Naive thymus-derived CD8-positive, alpha-beta T cell (primary cell): ENCODE measurements at regions not wholly inside any gene's neighbourhood (a gene's known extent, or its start where the extent isn't known, plus 50 kb on each side); places are given as distances from the start of the nearest gene placed in this dataset.

Source experiments
- ATAC-seq, 2 donors: fragments of 150-1000 bp; cut with Tn5 transposase in 1 of 2; sonication (Bioruptor Pico), chemical (Tn5 transposase) in 1 of 2; 1 replicate in 1 of 2; 2 replicates in 1 of 2; pipeline ENCODE4 v1.10.0; 2021; ENCODE audit warnings: mild to moderate bottlenecking in 2 of 2, moderate library complexity in 2 of 2
- POLR2A ChIA-PET: fragments of 350-600 bp; sonication (Branson Sonifier 250); formaldehyde crosslinking; loops from one replicate; lab custom pipeline; 2021; ENCODE audit warnings: antibody characterized with exemption; lab: Charles Lee
- DNase-seq, 10 donors: peaks; one replicate each; pipeline versions ENCODE4 v3.0.0 to v3.0.0-alpha.2; 2020 to 2022
- H3K27ac Mint-ChIP-seq, 10 donors: one replicate each; pipeline ENCODE4 v1.8.0; 2020 to 2022; ENCODE audit warnings: mild to moderate bottlenecking in 10 of 10, mixed read lengths in 10 of 10, moderate library complexity in 4 of 10, inconsistent platforms in 1 of 10
- H3K27me3 Mint-ChIP-seq, 5 donors: one replicate each; pipeline ENCODE4 v1.8.0; 2021 to 2022; ENCODE audit warnings: mixed read lengths in 5 of 5
- H3K36me3 Mint-ChIP-seq, 3 donors: one replicate each; pipeline ENCODE4 v1.8.0; 2020 to 2022; ENCODE audit warnings: mixed read lengths in 3 of 3, mild to moderate bottlenecking in 2 of 3, inconsistent platforms in 1 of 3
- H3K4me1 Mint-ChIP-seq, 4 donors: one replicate each; pipeline ENCODE4 v1.8.0; 2021 to 2022; ENCODE audit warnings: mixed read lengths in 4 of 4
- H3K4me3 Mint-ChIP-seq, 10 donors: one replicate each; pipeline ENCODE4 v1.8.0; 2020 to 2022; ENCODE audit warnings: mild to moderate bottlenecking in 10 of 10, mixed read lengths in 10 of 10, moderate library complexity in 6 of 10, inconsistent platforms in 1 of 10
- H3K9me3 Mint-ChIP-seq, 9 donors: one replicate each; pipeline ENCODE4 v1.8.0; 2020 to 2022; ENCODE audit warnings: mixed read lengths in 9 of 9, mild to moderate bottlenecking in 3 of 9, inconsistent platforms in 1 of 9, moderate library complexity in 1 of 9

- H3K9me3 Mint-ChIP-seq = peaks cover 0 to 3% (median 0%) of the 10 kb centered on the region in 9 donors
- no peak overlapping the region for H3K4me3 Mint-ChIP-seq
- POLR2A ChIA-PET = interaction anchor here (1.8 kb wide), 2 partner anchors 15 to 17 kb away, joined by 5 to 7 read pairs; no protein-coding TSS in a partner anchor
- no peak for DNase-seq
- H3K4me1 Mint-ChIP-seq = peaks cover 16 to 36% (median 25%) of the 10 kb centered on the region in 4 donors
- H3K27me3 Mint-ChIP-seq = no peaks in the 10 kb centered on the region
- H3K27ac Mint-ChIP-seq = peak overlapping the region in 5 of 10 donors; percentile 27 to 74 (median 61)
- ATAC-seq = no peak
- peaks cover 5 to 41% (median 29%) of the 10 kb centered on the region in 3 donors for H3K36me3 Mint-ChIP-seq
Measured at GRCh38 chr13:73751290-73751689, 382.9 kb downstream of the KLF12 start.

- Mint-ChIP-seq H3K9me3 (peaks cover 0 to 3% (median 0%) of the 10 kb centered on the region in 9 donors), H3K27ac (no peak overlapping the region), H3K4me3 (no peak overlapping the region), H3K27me3 (no peaks in the 10 kb centered on the region), H3K4me1 (peaks cover 22 to 36% (median 29%) of the 10 kb centered on the region in 4 donors), H3K36me3 (peaks cover 5 to 46% (median 29%) of the 10 kb centered on the region in 3 donors)
- POLR2A ChIA-PET = no interaction called here
- ATAC-seq (no peak), DNase-seq (no peak)
Measured at GRCh38 chr13:73748404-73748803, 385.8 kb downstream of the KLF12 start.

- peaks cover 20 to 55% (median 52%) of the 10 kb centered on the region in 4 donors for H3K4me1 Mint-ChIP-seq
- DNase-seq (no peak), ATAC-seq (no peak)
- no peak overlapping the region for H3K4me3 Mint-ChIP-seq
- H3K36me3 Mint-ChIP-seq = peaks cover 5 to 31% (median 18%) of the 10 kb centered on the region in 3 donors
- H3K27ac Mint-ChIP-seq = peak overlapping the region in 1 of 10 donors; percentile 68
- H3K9me3 Mint-ChIP-seq = peaks cover 0 to 3% (median 0%) of the 10 kb centered on the region in 9 donors
- POLR2A ChIA-PET = no interaction called here
- H3K27me3 Mint-ChIP-seq = no peaks in the 10 kb centered on the region
Measured at GRCh38 chr13:73745190-73745589, 389.0 kb downstream of the KLF12 start.

GRCh38 chr13:73742982-73743381 is 391.2 kb downstream of the KLF12 start:
- ATAC-seq = no peak
- no peaks in the 10 kb centered on the region for H3K9me3 Mint-ChIP-seq
- peaks cover 0 to 11% (median 0%) of the 10 kb centered on the region in 3 donors for H3K36me3 Mint-ChIP-seq
- peak overlapping the region in 2 of 10 donors; percentile 48 to 58 for H3K27ac Mint-ChIP-seq
- H3K4me1 Mint-ChIP-seq = peaks cover 20 to 55% (median 53%) of the 10 kb centered on the region in 4 donors
- no peak overlapping the region for H3K4me3 Mint-ChIP-seq
- no peak for DNase-seq
- POLR2A ChIA-PET = interaction anchor here (0.7 to 1.3 kb wide), 3 partner anchors 40 to 688 kb away, joined by 3 read pairs; no protein-coding TSS in a partner anchor
- H3K27me3 Mint-ChIP-seq = no peaks in the 10 kb centered on the region

- peak overlapping the region in 9 of 10 donors; percentile 63 to 89 (median 80) for H3K27ac Mint-ChIP-seq
- H3K36me3 Mint-ChIP-seq = peaks cover 0 to 8% (median 0%) of the 10 kb centered on the region in 3 donors
- no peaks in the 10 kb centered on the region for H3K9me3 Mint-ChIP-seq
- peak in 1 of 2 donors; percentile 43 for ATAC-seq
- no peaks in the 10 kb centered on the region for H3K27me3 Mint-ChIP-seq
- no peak for DNase-seq
- POLR2A ChIA-PET = interaction anchor here (0.7 to 1.3 kb wide), 5 partner anchors 14 to 38 kb away, joined by 3 to 5 read pairs (median 4); no protein-coding TSS in a partner anchor
- H3K4me3 Mint-ChIP-seq = peak overlapping the region in 9 of 10 donors; percentile 6 to 76 (median 64)
- peaks cover 17 to 49% (median 48%) of the 10 kb centered on the region in 4 donors for H3K4me1 Mint-ChIP-seq
Measured at GRCh38 chr13:73741742-73742141, 392.5 kb downstream of the KLF12 start.

GRCh38 chr13:73741111-73741510 is 393.1 kb downstream of the KLF12 start:
- peaks cover 20 to 48% (median 47%) of the 10 kb centered on the region in 4 donors for H3K4me1 Mint-ChIP-seq
- ATAC-seq = peak; percentile 73 to 90
- POLR2A ChIA-PET = interaction anchor here (0.5 to 1.1 kb wide), 5 partner anchors 13 to 546 kb away, joined by 3 to 5 read pairs (median 4); no protein-coding TSS in a partner anchor
- H3K9me3 Mint-ChIP-seq = no peaks in the 10 kb centered on the region
- peak overlapping the region in 9 of 10 donors; percentile 4 to 76 (median 67) for H3K4me3 Mint-ChIP-seq
- H3K27me3 Mint-ChIP-seq = no peaks in the 10 kb centered on the region
- peak in 6 of 10 donors; percentile 17 to 28 (median 22) for DNase-seq
- H3K27ac Mint-ChIP-seq = peak overlapping the region; percentile 14 to 89 (median 71)
- peaks cover 0 to 12% (median 0%) of the 10 kb centered on the region in 3 donors for H3K36me3 Mint-ChIP-seq

- POLR2A ChIA-PET = interaction anchor here (0.5 to 1.1 kb wide), 3 partner anchors 25 to 546 kb away, joined by 4 to 5 read pairs (median 4); no protein-coding TSS in a partner anchor
- DNase-seq = no peak
- no peaks in the 10 kb centered on the region for H3K27me3 Mint-ChIP-seq
Measured at GRCh38 chr13:73740666-73741065, 393.5 kb downstream of the KLF12 start.

GRCh38 chr13:73739394-73739793 is 394.8 kb downstream of the KLF12 start:
- DNase-seq = no peak
- Mint-ChIP-seq H3K27me3 (no peaks in the 10 kb centered on the region), H3K4me1 (peaks cover 23 to 51% (median 42%) of the 10 kb centered on the region in 4 donors), H3K27ac (peak overlapping the region in 1 of 10 donors; percentile 5), H3K36me3 (peaks cover 0 to 21% (median 8%) of the 10 kb centered on the region in 3 donors), H3K4me3 (no peak overlapping the region), H3K9me3 (no peaks in the 10 kb centered on the region)
- ATAC-seq = no peak
- POLR2A ChIA-PET = no interaction called here

More at GRCh38 chr13:73740666-73741065, 393.5 kb downstream of the KLF12 start:
- peak overlapping the region; percentile 63 to 89 (median 72) for H3K27ac Mint-ChIP-seq
- peaks cover 0 to 14% (median 2%) of the 10 kb centered on the region in 3 donors for H3K36me3 Mint-ChIP-seq
- H3K4me1 Mint-ChIP-seq = peaks cover 24 to 47% (median 44%) of the 10 kb centered on the region in 4 donors
- H3K9me3 Mint-ChIP-seq = no peaks in the 10 kb centered on the region
- ATAC-seq = no peak
- peak overlapping the region in 8 of 10 donors; percentile 21 to 76 (median 68) for H3K4me3 Mint-ChIP-seq

GRCh38 chr13:73738626-73739025 is 395.6 kb downstream of the KLF12 start:
- POLR2A ChIA-PET = no interaction called here
- Mint-ChIP-seq H3K4me1 (peaks cover 23 to 46% (median 35%) of the 10 kb centered on the region in 4 donors), H3K4me3 (no peak overlapping the region), H3K27me3 (no peaks in the 10 kb centered on the region), H3K27ac (no peak overlapping the region), H3K9me3 (no peaks in the 10 kb centered on the region), H3K36me3 (peaks cover 0 to 19% (median 8%) of the 10 kb centered on the region in 3 donors)
- DNase-seq = no peak
- ATAC-seq = no peak

GRCh38 chr13:73737214-73737613 is 397.0 kb downstream of the KLF12 start:
- no peak for DNase-seq
- no peak for ATAC-seq
- H3K9me3 Mint-ChIP-seq = no peaks in the 10 kb centered on the region
- no peaks in the 10 kb centered on the region for H3K27me3 Mint-ChIP-seq
- peaks cover 21 to 45% (median 30%) of the 10 kb centered on the region in 4 donors for H3K4me1 Mint-ChIP-seq
- POLR2A ChIA-PET = interaction anchor here (0.6 kb wide), 1 partner anchor 182 kb away, joined by 3 read pairs; no protein-coding TSS in a partner anchor
- H3K4me3 Mint-ChIP-seq = no peak overlapping the region
- no peak overlapping the region for H3K27ac Mint-ChIP-seq
- peaks cover 0 to 21% (median 8%) of the 10 kb centered on the region in 3 donors for H3K36me3 Mint-ChIP-seq

- ATAC-seq (no peak), DNase-seq (no peak)
- POLR2A ChIA-PET = no interaction called here
- Mint-ChIP-seq H3K4me3 (no peak overlapping the region), H3K4me1 (peaks cover 3 to 39% (median 19%) of the 10 kb centered on the region in 4 donors), H3K27ac (peak overlapping the region in 4 of 10 donors; percentile 4 to 49 (median 34)), H3K36me3 (peaks cover 8 to 38% (median 15%) of the 10 kb centered on the region in 3 donors), H3K27me3 (no peaks in the 10 kb centered on the region), H3K9me3 (no peaks in the 10 kb centered on the region)
Measured at GRCh38 chr13:73733706-73734105, 400.5 kb downstream of the KLF12 start.

- peaks cover 3 to 39% (median 20%) of the 10 kb centered on the region in 4 donors for H3K4me1 Mint-ChIP-seq
- no peaks in the 10 kb centered on the region for H3K9me3 Mint-ChIP-seq
- H3K27ac Mint-ChIP-seq = peak overlapping the region in 8 of 10 donors; percentile 3 to 49 (median 16)
- DNase-seq (no peak), ATAC-seq (no peak)
- H3K4me3 Mint-ChIP-seq = no peak overlapping the region
- POLR2A ChIA-PET = interaction anchor here (1.1 kb wide), 1 partner anchor 15 kb away, joined by 4 read pairs; no protein-coding TSS in a partner anchor
- no peaks in the 10 kb centered on the region for H3K27me3 Mint-ChIP-seq
- peaks cover 13 to 49% (median 19%) of the 10 kb centered on the region in 3 donors for H3K36me3 Mint-ChIP-seq
Measured at GRCh38 chr13:73732350-73732749, 401.9 kb downstream of the KLF12 start.

GRCh38 chr13:73731564-73731963 is 402.6 kb downstream of the KLF12 start:
- peaks cover 3 to 39% (median 20%) of the 10 kb centered on the region in 4 donors for H3K4me1 Mint-ChIP-seq

More at GRCh38 chr13:73731564-73731963, 402.6 kb downstream of the KLF12 start:
- Mint-ChIP-seq H3K4me3 (no peak overlapping the region), H3K36me3 (peaks cover 13 to 50% (median 24%) of the 10 kb centered on the region in 3 donors), H3K9me3 (no peaks in the 10 kb centered on the region), H3K27me3 (no peaks in the 10 kb centered on the region), H3K27ac (peak overlapping the region in 3 of 10 donors; percentile 1 to 42 (median 16))
- POLR2A ChIA-PET = interaction anchor here (0.5 to 0.9 kb wide), 4 partner anchors 15 to 49 kb away, joined by 3 to 5 read pairs (median 4); no protein-coding TSS in a partner anchor
- no peak for DNase-seq
- no peak for ATAC-seq
